ENCODE measurements at regions not wholly inside any gene's neighbourhood (a gene's known extent, or its start where the extent isn't known, plus 50 kb on each side); places are given as distances from the start of the nearest gene placed in this dataset.
"Not testable (repeated sequence)": the region's sequence is repeated elsewhere in the genome, so short reads cannot be mapped to it uniquely, and the experiment has no call there.

DNA sequence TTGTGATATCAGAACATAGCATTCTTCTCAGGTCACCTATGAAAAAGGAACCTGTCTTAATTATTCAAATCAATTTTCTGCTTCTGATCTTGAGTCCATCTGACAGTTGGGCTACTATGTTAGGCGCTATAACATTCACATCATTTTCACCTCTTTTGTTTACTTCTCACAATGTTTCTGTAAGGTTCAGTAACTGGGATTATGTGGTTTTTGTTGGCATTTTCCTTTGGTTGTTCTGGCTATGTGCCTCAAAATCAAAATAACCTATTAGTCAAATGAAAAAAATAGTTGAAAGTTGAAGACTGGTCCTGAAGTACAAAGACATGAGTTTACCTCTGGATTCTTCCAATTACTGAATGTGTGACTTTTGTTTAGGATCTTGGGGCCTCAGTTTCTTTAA is 221.3 kb upstream of the SMIM30 start:
- Mint-ChIP-seq H3K27ac (no peak overlapping the region), H3K27me3 (no peaks in the 10 kb centered on the region), H3K4me1 (no peaks in the 10 kb centered on the region), H3K4me3 (no peak overlapping the region), H3K9me3 (peaks cover 0 to under 1% (median 0%) of the 10 kb centered on the region in 3 donors), H3K36me3 (no peaks in the 10 kb centered on the region)

DNA sequence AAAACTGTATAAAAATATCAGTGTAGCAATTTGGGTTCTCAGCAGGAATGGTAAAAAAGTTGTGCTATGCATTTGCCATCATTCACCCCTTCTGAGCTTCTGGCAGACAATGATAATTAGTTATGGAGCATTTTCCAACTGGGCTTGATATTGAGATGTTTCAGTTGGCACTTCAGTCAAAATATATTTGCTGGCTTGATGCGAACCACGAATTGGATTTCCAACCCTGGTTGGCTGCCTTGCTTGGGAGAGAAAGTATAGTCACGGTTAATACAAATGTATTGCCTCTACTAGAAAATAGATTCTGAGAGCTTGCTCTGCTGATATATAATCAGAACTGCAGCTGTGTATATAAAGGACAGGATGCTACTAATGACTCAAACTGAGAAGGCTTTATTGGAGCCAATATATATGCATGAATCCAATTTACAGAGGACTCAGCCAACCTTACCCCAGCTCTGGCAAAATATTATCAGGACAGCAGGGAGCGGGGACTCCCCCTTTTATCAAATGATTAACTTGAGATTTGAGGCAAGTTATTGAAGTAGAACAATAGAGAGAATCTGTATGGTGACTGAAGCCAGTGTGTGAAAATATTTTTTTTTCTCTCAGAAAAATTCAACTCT is 219.8 kb upstream of the SMIM30 start:
- H3K4me3 Mint-ChIP-seq: no peak overlapping the region
- peaks cover 0 to 4% (median 3%) of the 10 kb centered on the region in 3 donors for H3K9me3 Mint-ChIP-seq
- H3K27ac Mint-ChIP-seq: no peak overlapping the region

DNA sequence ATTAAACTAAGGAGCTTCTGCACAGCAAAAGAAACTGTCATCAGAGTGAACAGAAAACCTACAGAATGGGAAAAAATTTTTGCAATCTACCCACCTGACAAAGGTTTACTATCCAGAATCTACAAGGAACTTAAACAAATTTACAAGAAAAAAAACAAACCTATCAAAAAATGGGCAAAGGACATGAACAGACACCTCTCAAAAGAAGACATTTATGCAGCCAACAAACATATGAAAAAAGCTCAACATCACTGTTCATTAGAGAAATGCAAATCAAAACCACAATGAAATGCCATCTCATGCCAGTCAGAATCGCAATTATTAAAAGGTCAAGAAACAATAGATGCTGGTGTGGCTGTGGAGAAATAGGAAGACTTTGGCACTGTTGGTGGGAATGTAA is 218.5 kb upstream of the SMIM30 start:
- not testable (repeated sequence) for H3K4me3 Mint-ChIP-seq, H3K27ac Mint-ChIP-seq, H3K9me3 Mint-ChIP-seq

More for the DNA sequence above, 219.8 kb upstream of the SMIM30 start:
- Mint-ChIP-seq H3K36me3 (no peaks in the 10 kb centered on the region), H3K27me3 (no peaks in the 10 kb centered on the region), H3K4me1 (no peaks in the 10 kb centered on the region)

DNA sequence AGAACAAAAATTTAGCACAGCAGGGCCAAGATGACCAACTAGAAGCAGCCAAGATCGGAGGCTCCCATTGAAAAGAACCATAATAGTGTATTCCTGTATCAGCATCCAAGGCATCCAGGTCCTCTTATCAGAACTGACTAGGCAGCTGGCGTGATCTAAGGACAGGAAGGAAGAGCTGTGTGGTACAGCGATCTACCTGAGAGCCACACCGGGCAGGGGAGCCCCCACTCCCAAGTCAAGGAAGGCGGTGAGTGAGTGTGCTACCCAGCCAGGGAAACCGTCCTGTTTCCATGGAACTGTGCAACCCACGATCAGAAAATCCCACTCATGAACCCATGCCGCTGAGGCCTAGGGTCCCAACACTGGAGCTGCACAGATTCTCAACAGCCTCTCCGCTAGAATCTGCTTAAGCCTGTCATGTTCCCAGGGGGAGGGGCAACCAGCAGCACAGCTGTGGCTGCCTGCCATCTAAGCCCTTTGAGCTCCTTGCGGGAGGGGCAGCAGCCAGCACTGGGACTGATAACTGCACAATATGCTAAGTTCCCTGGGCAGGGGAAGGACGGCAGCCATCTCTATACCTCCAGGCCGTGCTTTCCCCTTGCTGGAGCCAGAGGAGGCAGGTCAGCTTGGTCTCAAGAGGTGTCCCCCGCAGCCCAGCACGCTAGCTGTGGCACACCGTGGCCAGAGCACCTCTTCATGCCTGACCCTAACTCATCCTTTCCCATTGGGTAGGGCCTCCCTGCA is 213.0 kb upstream of the SMIM30 start:
- H3K36me3 Mint-ChIP-seq: no peaks in the 10 kb centered on the region
- no peaks in the 10 kb centered on the region for H3K4me1 Mint-ChIP-seq
- peaks cover 1% of the 10 kb centered on the region for H3K27me3 Mint-ChIP-seq
- no peak overlapping the region for H3K4me3 Mint-ChIP-seq
- H3K27ac Mint-ChIP-seq: no peak overlapping the region
- H3K9me3 Mint-ChIP-seq: peaks cover 0 to 7% (median 4%) of the 10 kb centered on the region in 3 donors

More for the DNA sequence above, 218.5 kb upstream of the SMIM30 start:
- H3K27me3 Mint-ChIP-seq, H3K4me1 Mint-ChIP-seq, H3K36me3 Mint-ChIP-seq: not testable (repeated sequence)

DNA sequence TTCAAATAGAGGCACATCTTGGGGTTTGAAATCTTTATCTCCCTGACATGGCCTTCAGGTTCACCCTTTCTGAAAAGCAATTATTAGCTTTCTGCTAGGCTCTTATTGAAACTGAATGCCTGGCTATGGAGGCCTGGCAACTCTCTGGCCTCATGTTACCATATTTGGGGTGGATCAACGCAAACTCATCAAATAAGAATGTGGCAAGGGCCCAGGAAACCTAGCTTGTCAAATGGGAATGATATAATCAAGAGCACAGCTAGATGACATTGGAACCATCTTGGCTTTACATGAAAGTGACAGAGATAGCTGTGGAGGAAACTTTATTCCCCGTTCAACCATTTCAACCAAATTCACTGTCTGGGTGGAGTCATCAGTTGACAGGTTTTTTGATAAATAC is 202.8 kb upstream of the SMIM30 start:
- Mint-ChIP-seq H3K27ac (no peak overlapping the region), H3K4me1 (no peaks in the 10 kb centered on the region), H3K27me3 (no peaks in the 10 kb centered on the region)

DNA sequence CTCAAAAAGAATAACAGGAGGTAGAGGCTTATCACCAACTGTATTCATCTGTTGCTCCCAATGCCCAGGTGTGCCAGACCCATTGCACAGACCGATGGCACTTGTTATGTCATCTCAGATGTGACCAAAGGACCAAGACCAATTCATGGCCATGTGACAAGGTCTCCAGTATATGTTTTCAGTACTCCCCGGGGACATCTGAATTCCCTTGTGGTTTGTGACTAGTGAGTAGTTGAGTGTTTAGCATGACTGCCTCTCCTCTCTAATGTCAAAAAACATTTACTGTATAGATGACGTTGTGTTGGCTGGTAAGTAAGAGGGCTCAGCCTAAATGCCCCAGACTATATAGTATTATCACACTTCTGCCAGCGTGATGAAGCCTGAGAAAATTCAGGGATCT is 202.1 kb upstream of the SMIM30 start:
- no peaks in the 10 kb centered on the region for H3K9me3 Mint-ChIP-seq
- no peak overlapping the region for H3K27ac Mint-ChIP-seq
- no peaks in the 10 kb centered on the region for H3K27me3 Mint-ChIP-seq
- H3K4me1 Mint-ChIP-seq: no peaks in the 10 kb centered on the region
- H3K4me3 Mint-ChIP-seq: no peak overlapping the region
- H3K36me3 Mint-ChIP-seq: no peaks in the 10 kb centered on the region

More for the DNA sequence above, 202.8 kb upstream of the SMIM30 start:
- H3K4me3 Mint-ChIP-seq: no peak overlapping the region
- no peaks in the 10 kb centered on the region for H3K9me3 Mint-ChIP-seq
- H3K36me3 Mint-ChIP-seq: no peaks in the 10 kb centered on the region

DNA sequence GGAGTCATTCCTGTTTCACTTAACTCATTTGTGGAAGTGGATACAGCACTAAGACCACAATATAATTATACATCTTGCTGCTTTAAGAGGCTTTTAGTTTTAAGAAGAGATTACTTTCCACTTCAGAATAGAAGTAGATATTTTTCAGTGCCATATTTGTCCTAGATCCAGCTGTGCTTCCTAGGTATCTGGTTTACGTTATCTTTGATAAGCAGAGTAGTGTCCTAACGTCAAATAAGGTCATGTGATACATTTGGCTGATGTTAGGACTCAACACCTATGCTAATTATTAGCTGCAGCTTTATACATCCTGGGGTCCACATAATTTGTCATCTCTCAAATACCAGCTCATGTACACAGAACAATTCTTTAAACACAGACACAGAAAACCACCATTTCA is 196.2 kb upstream of the SMIM30 start:
- H3K36me3 Mint-ChIP-seq: no peaks in the 10 kb centered on the region
- peaks cover 0 to 2% (median 0%) of the 10 kb centered on the region in 3 donors for H3K9me3 Mint-ChIP-seq
- H3K4me3 Mint-ChIP-seq: no peak overlapping the region
- H3K4me1 Mint-ChIP-seq: no peaks in the 10 kb centered on the region
- H3K27me3 Mint-ChIP-seq: peaks cover 2% of the 10 kb centered on the region
- no peak overlapping the region for H3K27ac Mint-ChIP-seq

DNA sequence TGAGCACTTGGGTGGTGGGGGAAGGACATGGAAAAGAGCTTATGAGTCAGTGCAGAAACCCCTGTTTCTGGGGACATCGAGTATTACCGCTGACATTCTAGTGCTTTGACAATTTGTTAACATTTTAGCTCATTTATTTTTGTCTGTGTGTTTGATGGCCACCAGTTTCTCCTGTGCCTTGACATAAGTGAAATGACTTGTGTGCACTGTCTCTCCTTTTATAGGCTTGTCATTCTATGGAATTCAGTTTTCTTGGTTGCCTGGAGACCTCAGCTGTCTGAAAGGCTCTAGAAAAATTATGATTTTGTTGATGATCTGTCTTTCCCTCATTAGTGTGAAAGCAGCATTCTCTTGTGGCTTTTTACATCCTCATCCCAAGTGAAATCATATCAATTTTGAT is 190.0 kb upstream of the SMIM30 start:
- no peaks in the 10 kb centered on the region for H3K4me1 Mint-ChIP-seq
- no peaks in the 10 kb centered on the region for H3K36me3 Mint-ChIP-seq
- H3K27ac Mint-ChIP-seq: no peak overlapping the region
- H3K9me3 Mint-ChIP-seq: peaks cover 0 to 7% (median 4%) of the 10 kb centered on the region in 3 donors
- H3K4me3 Mint-ChIP-seq: no peak overlapping the region
- H3K27me3 Mint-ChIP-seq: peaks cover 2% of the 10 kb centered on the region

DNA sequence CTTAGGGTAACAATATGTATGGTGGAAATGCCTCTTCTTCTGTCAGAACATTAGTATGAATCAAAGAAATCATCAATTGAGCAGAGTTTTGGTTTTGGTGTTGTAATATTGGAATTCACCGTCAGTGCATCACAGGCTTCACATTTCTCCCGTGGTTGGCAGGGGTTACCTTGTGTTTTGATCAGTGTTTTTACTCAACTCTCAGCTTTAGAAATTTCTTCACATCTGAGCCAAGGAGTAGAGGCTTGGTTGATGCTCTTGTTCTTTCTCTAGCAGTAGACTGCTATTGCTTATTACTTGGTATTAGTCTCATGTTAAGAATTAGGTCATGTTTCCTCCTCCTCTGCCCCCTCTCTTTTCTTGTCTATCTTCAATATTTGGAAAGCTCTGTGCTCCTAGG is 188.8 kb upstream of the SMIM30 start:
- peaks cover 2% of the 10 kb centered on the region for H3K27me3 Mint-ChIP-seq
- H3K4me1 Mint-ChIP-seq: no peaks in the 10 kb centered on the region
- H3K27ac Mint-ChIP-seq: no peak overlapping the region
- no peak overlapping the region for H3K4me3 Mint-ChIP-seq
- H3K9me3 Mint-ChIP-seq: peaks cover 0 to 12% (median 6%) of the 10 kb centered on the region in 3 donors
- no peaks in the 10 kb centered on the region for H3K36me3 Mint-ChIP-seq

DNA sequence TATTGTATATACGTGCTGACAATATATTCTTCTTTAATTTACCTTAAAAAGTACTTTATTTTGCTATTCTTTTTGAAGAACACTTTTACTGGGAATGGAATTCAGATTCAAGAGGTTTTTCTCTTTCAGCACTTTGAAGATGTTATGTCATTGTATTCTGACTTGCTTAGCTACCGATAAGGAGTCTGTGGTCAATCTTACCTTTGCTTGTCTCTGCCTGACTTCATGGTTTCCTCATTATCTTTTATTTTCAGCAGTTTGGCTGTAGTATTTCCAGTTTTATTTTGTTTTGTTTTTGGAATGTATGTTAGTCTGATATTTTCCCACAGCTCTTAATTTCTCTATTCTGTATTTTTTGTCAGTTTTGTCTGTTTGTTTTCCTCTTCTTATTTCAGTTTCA is 187.9 kb upstream of the SMIM30 start:
- Mint-ChIP-seq H3K4me1 (no peaks in the 10 kb centered on the region), H3K27ac (no peak overlapping the region), H3K9me3 (peaks cover 0 to 11% (median 6%) of the 10 kb centered on the region in 3 donors), H3K27me3 (peaks cover 2% of the 10 kb centered on the region), H3K36me3 (no peaks in the 10 kb centered on the region), H3K4me3 (no peak overlapping the region)

DNA sequence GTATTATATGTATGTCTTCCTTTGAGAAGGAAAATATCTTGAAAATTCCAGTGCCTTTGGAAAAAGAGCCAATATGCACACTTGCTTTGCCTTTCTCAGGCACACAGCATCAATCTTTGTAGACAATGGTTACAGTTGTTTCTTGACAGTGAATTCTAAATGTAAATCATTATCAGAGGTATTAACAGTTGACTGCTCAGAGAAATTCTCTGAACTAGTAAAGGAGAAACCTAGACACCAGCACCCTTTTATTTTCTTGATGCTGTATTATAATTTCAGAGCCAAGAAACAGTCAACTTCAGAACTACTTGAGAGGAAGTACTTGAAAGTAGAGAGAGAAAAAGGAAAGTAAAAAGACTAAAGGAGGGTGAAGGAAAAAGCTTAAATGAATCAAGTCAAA is 185.8 kb upstream of the SMIM30 start:
- H3K36me3 Mint-ChIP-seq: no peaks in the 10 kb centered on the region
- H3K27ac Mint-ChIP-seq: no peak overlapping the region
- no peaks in the 10 kb centered on the region for H3K27me3 Mint-ChIP-seq
- no peak overlapping the region for H3K4me3 Mint-ChIP-seq
- H3K4me1 Mint-ChIP-seq: peaks cover 0 to 2% (median 0%) of the 10 kb centered on the region in 3 donors
- H3K9me3 Mint-ChIP-seq: peaks cover 0 to 13% (median 6%) of the 10 kb centered on the region in 3 donors

DNA sequence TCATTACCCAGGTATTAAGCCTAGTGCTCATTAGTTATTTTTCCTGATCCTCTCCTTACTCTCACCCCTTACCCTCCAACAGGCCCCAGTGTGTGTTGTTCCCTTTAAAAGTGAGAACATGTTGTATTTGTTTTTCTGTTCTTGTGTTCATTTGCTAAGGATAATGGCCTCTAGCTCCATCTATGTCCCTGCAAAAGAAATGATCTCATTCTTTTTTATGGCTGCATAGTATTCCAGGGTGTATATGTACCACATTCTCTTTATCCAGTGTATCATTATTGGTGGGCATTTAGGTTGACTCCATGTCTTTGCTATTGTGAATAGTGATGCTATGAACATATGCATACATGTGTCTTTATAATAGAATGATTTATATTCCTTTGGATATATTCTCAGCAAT is 185.0 kb upstream of the SMIM30 start:
- H3K27me3 Mint-ChIP-seq, H3K4me3 Mint-ChIP-seq, H3K36me3 Mint-ChIP-seq, H3K27ac Mint-ChIP-seq, H3K4me1 Mint-ChIP-seq: not testable (repeated sequence)
- peaks cover 0 to 13% (median 6%) of the 10 kb centered on the region in 3 donors for H3K9me3 Mint-ChIP-seq

DNA sequence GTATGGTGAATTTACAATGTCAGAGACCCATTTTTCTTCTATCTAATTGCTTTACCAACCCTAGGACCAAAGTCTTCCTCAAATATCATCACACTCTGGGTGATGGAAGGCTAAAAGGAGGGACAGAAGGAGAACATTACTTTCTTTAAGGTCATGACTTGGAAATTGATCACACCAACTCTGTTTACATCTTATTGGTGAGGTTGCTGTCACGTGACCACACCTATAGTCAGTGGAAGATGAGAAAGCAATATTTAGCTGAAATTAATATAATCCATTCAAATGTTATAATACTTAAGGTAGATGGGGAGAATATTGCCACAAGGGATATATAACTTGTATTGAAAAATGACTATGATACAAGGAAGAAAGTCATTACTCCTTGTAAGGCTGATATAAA is 183.6 kb upstream of the SMIM30 start:
- H3K27ac Mint-ChIP-seq: peak overlapping the region in 1 of 3 donors; percentile 21
- H3K27me3 Mint-ChIP-seq: no peaks in the 10 kb centered on the region
- peaks cover 0 to 2% (median 0%) of the 10 kb centered on the region in 3 donors for H3K4me1 Mint-ChIP-seq
- peaks cover 0 to 13% (median 2%) of the 10 kb centered on the region in 3 donors for H3K9me3 Mint-ChIP-seq
- H3K4me3 Mint-ChIP-seq: no peak overlapping the region
- no peaks in the 10 kb centered on the region for H3K36me3 Mint-ChIP-seq

DNA sequence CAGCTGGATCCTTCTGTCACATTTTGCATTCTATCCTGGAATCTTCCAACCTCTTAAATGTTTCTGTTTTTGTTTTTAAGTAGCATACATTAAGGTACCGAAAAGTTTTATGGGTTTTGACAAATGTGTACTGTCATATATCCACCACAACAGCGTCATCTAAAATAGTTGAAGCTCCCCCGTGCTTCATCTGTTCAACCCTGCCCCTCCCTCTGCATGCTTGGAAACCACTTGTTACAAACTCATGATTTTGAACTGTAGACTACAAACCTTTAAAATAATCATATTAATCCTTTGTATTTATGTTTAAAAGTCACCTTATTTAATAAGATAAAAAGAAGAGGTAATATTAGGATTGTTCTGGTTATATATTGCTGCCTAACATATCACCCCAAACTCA is 182.8 kb upstream of the SMIM30 start:
- Mint-ChIP-seq H3K4me1 (peaks cover 0 to 2% (median 0%) of the 10 kb centered on the region in 3 donors), H3K9me3 (peaks cover 0 to 10% (median 2%) of the 10 kb centered on the region in 3 donors), H3K36me3 (no peaks in the 10 kb centered on the region), H3K27ac (no peak overlapping the region), H3K27me3 (no peaks in the 10 kb centered on the region), H3K4me3 (no peak overlapping the region)

DNA sequence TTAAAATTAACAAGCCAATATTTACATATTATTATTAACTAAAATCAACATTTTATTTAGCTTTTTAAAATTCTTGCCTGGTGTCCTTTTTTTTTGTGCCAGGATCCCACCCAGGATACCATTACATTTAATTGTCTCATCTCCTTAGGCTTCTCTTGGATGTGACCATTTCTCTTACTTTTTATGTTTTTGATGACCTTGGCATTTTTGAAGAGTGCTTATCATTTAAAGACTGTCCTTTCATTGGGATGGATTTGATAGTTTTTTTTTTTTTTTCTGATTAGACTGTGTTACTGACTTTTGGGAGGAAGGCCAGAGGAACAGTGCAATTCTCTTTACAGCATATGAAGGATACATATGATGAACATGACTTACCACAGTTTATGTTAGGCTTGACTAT is 181.4 kb upstream of the SMIM30 start:
- no peak overlapping the region for H3K4me3 Mint-ChIP-seq
- no peaks in the 10 kb centered on the region for H3K27me3 Mint-ChIP-seq
- peaks cover 0 to 2% (median 0%) of the 10 kb centered on the region in 3 donors for H3K4me1 Mint-ChIP-seq
- peaks cover 0 to 10% (median 2%) of the 10 kb centered on the region in 3 donors for H3K9me3 Mint-ChIP-seq
- H3K27ac Mint-ChIP-seq: no peak overlapping the region
- H3K36me3 Mint-ChIP-seq: no peaks in the 10 kb centered on the region

DNA sequence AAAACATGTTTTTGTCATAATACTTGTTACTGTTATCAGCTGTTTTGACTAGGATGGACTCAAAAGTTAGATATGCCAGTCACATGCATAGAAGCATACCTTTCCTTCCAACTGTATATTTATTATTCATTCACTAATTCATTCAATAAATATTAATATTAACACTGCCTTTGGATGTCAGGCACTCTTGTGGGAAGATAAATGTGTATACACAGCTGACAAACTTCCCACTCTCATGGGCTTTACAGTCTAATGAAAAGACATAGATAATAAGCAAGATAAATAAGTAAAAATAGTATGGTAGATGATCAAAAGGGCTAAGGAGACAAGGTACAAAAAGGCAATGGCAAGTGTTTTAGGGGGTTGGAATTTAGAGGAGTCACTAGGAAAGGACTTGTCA is 180.1 kb upstream of the SMIM30 start:
- Mint-ChIP-seq H3K36me3 (no peaks in the 10 kb centered on the region), H3K4me3 (no peak overlapping the region), H3K27ac (no peak overlapping the region), H3K27me3 (no peaks in the 10 kb centered on the region), H3K9me3 (peaks cover 0 to 8% (median 2%) of the 10 kb centered on the region in 3 donors), H3K4me1 (peaks cover 0 to 2% (median 0%) of the 10 kb centered on the region in 3 donors)
